HG03442 (cell line): ENCODE measurements at regions not wholly inside any gene's neighbourhood (a gene's known extent, or its start where the extent isn't known, plus 50 kb on each side); places are given as distances from the start of the nearest gene placed in this dataset.
"Not testable (repeated sequence)": the region's sequence is repeated elsewhere in the genome, so short reads cannot be mapped to it uniquely, and the experiment has no call there.

ENCODE experiments used
- ATAC-seq: cut with Tn5 transposase; IDR thresholded peaks from one replicate; pipeline ENCODE4 v1.9.1; 2021; ENCODE audit warnings: mild to moderate bottlenecking, moderate library complexity; ENCODE audit not compliant: unreplicated experiment

DNA sequence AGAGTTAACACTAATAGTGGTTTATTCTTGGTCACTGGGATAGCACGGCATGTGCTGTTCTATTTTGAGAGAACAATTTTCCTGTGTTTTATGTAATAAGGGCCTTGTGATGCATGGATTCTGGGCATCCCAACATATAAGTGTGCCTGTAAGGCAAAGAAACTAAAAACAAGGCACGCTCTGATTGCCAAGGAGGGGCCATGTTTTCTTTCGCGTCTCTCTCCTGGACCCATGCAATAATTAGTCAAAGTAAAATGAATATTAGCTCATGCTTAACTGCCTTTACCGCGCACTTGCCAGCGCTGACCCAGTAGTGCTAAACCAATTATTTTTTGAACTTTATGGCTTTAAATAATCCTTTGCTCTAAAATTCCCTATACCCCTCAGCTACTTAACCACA, 140.9 kb downstream of the PSAT1 start:
- ATAC-seq = no peak

DNA sequence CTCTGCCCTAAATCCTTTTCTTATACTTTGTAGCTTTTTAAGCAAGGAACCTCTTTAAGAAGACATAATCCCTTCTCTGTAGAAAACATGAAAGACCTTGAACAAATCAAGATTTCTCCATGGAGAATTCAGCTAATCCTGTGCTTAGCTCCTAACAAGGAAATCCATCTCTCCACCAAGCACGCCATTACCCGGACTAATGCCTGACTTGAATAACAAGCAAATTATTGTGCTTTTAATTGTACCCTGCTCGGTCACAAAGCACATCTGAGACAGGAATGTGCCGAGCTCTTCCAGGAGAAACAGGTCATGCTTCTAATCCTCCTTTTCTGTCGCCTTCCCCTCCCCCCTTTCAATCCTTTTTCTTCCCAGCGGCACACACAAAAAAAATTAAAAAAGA, 141.3 kb downstream of the PSAT1 start:
- ATAC-seq = no peak

DNA sequence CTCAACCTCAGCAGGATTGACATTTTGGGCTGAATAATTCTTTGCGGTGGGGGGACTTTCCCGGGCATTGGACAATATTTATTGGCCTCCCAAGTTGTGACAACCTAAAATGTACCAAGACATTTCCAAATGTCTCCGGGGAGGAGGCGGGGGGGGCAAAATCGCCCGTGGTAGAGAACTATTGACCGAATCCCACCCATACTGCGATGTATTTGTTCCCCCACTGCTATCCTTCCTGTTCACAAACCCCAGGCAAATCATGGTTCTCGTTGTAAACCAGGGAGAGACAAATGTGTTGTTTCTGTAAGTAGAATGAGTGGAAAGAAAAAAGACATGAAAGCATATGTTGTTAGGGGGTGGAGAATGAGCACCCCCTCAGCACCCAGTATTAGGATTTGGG, 141.9 kb downstream of the PSAT1 start:
- ATAC-seq = no peak

- ATAC-seq = peak; percentile 78
These were observed 142.4 kb downstream of the PSAT1 start for GRCh38 chr9:78439190-78439865.

DNA sequence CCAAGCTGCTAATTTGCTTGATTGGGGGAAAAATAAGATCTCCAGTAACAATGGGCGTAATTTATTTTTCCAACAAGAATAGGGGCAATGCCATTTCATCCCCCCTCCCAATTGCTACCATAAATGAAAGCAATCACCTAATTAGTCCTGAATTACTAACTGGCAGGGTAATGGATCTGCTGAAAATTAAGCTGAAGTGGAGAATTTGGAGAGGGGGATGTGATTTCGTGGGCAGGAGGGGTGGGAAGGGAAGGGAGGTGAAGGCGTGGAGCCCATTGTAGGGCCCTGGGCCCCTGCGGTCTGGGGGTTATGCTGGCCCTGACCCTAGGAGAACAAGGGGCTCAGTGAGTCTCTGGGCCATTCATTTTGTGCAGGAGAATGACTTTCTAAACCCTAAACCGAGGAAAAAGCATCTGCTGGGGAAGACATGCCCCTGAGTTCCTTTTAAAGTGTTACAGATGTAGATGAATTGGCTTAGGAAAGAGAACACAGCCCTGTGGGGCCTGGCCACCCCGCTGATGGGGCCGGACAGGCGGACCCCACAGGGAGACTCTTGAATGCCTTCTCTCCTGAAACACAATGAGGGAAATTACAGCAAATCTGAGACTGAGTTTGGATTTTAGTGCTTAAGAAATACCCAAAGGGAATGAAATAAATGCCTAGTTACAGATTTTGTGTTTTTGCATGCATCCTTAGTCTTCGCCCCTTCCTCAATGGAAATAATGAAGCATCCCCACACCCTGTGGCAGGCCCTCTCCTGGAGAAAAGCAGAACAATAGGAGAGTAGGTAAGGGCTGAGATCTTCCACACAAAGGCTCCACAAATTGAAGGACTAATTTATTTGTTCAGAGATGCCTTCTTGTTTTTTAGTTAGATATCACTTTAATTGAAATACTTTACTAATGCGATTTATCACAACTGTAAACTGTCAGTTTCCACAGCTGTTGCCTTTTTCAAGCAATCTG, 143.2 kb downstream of the PSAT1 start:
- ATAC-seq = no peak

DNA sequence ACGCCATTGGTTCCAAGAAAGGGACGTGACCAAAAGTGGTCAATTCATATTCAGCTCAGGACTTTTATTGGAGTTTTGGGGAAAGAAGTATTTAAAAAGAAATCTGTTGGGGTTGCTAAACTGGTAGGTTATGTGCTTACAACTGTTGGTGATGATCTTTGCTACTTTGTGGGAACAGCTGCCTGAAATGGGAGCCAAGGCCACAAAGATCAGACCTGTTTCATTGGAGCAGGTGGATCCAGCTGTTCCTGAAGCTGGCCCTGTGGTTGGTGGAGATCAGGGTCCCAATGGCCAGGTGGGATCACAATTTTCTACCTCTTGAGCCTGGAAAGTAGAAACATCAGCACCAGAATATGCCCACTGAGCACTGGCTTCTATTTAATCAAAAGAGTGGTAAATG, 144.5 kb downstream of the PSAT1 start:
- ATAC-seq = no peak

GRCh38 chr9:78441822-78442431, 145.0 kb downstream of the PSAT1 start:
- no peak for ATAC-seq

DNA sequence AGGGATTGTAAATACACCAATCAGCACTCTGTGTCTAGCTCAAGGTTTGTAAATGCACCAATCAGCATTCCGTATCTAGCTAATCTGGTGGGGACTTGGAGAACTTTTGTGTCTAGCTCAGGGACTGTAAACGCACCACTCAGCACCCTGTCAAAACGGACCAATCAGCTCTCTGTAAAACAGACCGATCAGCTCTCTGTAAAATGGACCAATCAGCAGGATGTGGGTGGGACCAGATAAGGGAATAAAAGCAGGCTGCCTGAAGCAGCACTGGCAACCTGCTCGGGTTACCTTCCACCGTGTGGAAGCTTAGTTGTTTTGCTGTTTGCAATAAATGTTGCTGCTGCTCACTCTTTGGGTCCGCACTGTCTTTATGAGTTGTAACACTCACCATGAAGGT, 145.7 kb downstream of the PSAT1 start:
- ATAC-seq = not testable (repeated sequence)

DNA sequence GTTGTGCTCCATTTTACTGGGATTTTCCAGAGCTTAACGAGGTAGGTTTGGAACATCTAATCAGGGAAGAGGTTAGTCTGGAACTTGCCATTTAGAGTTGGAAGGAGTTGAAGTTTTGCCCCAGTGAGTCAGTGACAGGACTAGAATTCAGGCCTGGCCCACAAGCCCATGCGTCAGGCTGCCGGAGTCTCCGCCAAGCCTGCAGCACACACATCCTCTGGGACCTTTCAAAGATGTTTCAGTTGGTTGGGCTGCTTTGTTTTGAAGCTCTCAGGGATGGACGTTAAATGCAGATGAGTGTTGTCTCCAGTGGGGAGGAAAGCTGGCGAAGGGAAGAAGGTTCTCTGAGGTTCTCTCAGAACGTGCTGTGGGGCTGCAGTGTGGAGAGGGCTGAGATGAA, 147.0 kb downstream of the PSAT1 start:
- no peak for ATAC-seq

GRCh38 chr9:78448960-78449673, 152.2 kb downstream of the PSAT1 start:
- ATAC-seq = no peak

DNA sequence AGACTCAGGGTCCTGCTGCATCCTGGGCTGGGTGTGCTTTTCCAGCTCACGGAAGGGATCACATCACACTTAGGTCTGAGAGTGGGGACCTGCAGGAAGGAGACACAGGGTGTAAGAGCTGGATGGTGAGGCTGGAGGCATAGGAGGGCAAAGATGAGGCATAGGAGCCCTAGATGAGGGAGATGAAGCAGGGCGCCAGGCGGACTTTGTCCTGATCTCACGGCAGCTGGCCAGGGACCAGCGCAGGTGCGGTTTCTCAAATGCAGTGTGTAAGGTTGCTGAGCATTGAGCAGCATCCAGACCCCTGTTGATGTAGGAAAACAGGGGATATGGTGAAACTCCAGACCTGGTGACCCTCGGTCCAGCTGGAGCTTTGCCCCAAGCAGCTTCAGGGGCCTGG, 156.5 kb downstream of the PSAT1 start:
- ATAC-seq = no peak

GRCh38 chr9:78462611-78463010, 165.7 kb downstream of the PSAT1 start:
- no peak for ATAC-seq

DNA sequence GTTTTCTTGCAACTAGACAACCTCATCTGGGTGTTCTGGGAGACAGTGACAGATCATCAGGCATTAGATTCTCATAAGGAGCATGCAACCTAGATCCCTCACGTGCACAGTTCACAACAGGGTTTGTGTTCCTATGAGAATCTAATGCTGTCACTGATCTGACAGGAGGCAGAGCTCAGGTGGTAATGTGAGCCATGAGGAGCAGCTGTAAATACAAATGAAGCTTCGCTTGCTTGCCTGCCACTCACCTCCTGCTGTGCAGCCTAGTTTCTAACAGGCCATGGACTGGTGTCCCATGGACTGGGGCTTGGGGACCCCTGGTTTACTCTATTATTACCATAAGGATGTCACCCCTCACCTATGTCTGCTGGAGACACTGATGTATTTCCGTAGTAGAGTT, 166.8 kb downstream of the PSAT1 start:
- no peak for ATAC-seq

- no peak for ATAC-seq
These were observed 171.3 kb downstream of the PSAT1 start for GRCh38 chr9:78468231-78468630.

- no peak for ATAC-seq
These were observed 172.2 kb downstream of the PSAT1 start for GRCh38 chr9:78468974-78469576.

GRCh38 chr9:78470216-78470615, 173.3 kb downstream of the PSAT1 start:
- no peak for ATAC-seq

DNA sequence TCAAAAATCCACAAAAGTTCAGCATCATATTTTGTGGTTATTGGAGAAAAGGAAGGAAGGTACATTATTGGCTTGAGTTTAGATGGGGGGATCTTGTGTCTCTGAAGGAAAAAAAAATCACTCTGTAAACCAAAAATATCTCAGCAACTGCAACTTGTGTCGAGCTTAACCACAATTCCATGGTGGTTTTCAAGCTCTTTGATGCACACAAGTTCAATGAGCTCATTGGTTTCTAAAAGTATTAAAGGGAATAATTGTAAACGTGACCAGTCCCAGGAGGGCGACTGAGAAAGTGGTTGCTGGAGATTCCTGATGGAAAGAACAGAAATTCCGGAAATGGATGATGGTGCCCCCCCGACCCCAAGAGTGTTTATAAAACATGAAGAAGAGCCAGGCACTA, 173.8 kb downstream of the PSAT1 start:
- no peak for ATAC-seq

DNA sequence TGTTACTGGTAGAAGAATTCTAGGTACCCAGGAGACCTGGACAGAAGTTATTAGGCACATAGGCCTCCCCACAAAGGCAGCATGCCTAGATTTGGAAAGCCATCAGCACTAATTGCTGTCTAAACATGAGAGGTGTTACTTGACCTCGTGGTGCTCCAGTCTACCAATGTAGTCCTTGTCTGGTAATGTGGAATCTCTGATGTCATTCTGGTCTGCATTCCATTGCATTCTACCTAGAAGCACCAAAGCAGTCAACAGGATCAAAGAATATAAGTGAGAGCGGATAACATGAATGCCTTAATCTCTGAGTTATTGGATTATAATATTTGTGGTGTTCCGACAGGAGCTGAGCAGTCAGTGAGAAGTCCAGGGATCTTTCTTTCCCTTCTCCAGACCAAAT, 175.2 kb downstream of the PSAT1 start:
- ATAC-seq = no peak

GRCh38 chr9:78479441-78479840, 182.5 kb downstream of the PSAT1 start:
- ATAC-seq = no peak

- no peak for ATAC-seq
These were observed 189.7 kb downstream of the PSAT1 start for GRCh38 chr9:78486661-78487060.

DNA sequence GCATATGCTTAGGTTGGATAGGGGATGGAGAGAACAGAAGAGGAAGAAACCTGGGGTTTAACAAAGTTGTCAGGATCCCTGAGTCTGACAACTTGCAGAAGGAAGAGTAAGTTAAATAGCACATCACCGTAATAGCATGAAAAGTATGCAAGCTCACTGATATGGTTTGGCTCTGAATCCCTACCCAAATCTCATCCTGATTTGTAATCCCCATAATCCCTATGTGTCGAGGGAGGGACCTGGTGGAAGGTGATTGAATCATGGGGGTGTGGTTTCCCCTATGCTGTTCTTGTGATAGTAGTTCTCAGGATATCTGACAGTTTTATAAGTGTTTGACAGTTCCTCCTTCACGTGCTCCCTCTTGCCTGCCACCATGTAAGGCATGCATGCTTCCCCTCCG, 193.3 kb downstream of the PSAT1 start:
- no peak for ATAC-seq
